Keratinocyte (primary cell): ENCODE measurements at regions not wholly inside any gene's neighbourhood (a gene's known extent, or its start where the extent isn't known, plus 50 kb on each side); places are given as distances from the start of the nearest gene placed in this dataset.

Experiments used
- DNase-seq: peaks from one replicate; pipeline ENCODE4 v3.0.0-alpha.2; 2011; ENCODE audit warnings: low read depth, missing footprints, low spot score
- FAIRE-seq: peaks from 2 replicates; lab custom pipeline; 2011; peaks lifted over from hg19 to GRCh38; lab: Jason Lieb, UNC
- H2AFZ ChIP-seq: 2 replicates; pipeline ENCODE4 v1.6.0; 2012; ENCODE audit warnings: low read length, control low read depth, inconsistent platforms; ENCODE audit not compliant: control insufficient read depth
- H3K27ac ChIP-seq: 2 replicates; pipeline ENCODE4 v1.5.1; 2011; ENCODE audit warnings: low read length; ENCODE audit not compliant: control insufficient read depth, insufficient read depth
- H3K27me3 ChIP-seq: 3 replicates; pipeline ENCODE4 v1.6.0; 2011; ENCODE audit warnings: low read length; ENCODE audit not compliant: control insufficient read depth, insufficient read depth; ENCODE audit errors: extremely low read depth
- H3K36me3 ChIP-seq, 2 experiments: 2 replicates in 1 of 2; 3 replicates in 1 of 2; pipeline ENCODE4 v1.5.1; 2011; ENCODE audit warnings: low read length in 2 of 2, mild to moderate bottlenecking in 1 of 2; ENCODE audit not compliant: control insufficient read depth in 2 of 2, insufficient read depth in 2 of 2; ENCODE audit errors: extremely low read depth in 1 of 2
- H3K4me1 ChIP-seq: 3 replicates; pipeline ENCODE4 v1.5.1; 2011; ENCODE audit warnings: low read length; ENCODE audit not compliant: control insufficient read depth, insufficient read depth; ENCODE audit errors: extremely low read depth
- H3K4me2 ChIP-seq: 3 replicates; pipeline ENCODE4 v1.6.0; 2011; ENCODE audit warnings: low read depth, low read length; ENCODE audit not compliant: control insufficient read depth, insufficient read depth; ENCODE audit errors: extremely low read depth
- H3K4me3 ChIP-seq, 3 experiments: fragments of 200-600 bp in 1 of 3; sonication (generic) in 1 of 3; 2 replicates in 2 of 3; 3 replicates in 1 of 3; pipeline ENCODE4 v1.5.1; 2011 to 2016; ENCODE audit warnings: low read length in 3 of 3, mild to moderate bottlenecking in 3 of 3, control low read depth in 2 of 3, inconsistent platforms in 1 of 3, low read depth in 1 of 3, mixed read lengths in 1 of 3, mixed run types in 1 of 3, moderate library complexity in 1 of 3; ENCODE audit not compliant: control insufficient read depth in 2 of 3, insufficient read depth in 2 of 3; ENCODE audit errors: extremely low read depth in 1 of 3
- H3K79me2 ChIP-seq: 2 replicates; pipeline ENCODE4 v1.6.0; 2012; ENCODE audit warnings: low read length; ENCODE audit not compliant: control insufficient read depth, insufficient read depth
- H3K9ac ChIP-seq: 3 replicates; pipeline ENCODE4 v1.6.0; 2011; ENCODE audit warnings: low read length; ENCODE audit not compliant: control insufficient read depth, insufficient read depth; ENCODE audit errors: extremely low read depth
- H3K9me1 ChIP-seq: 3 replicates; pipeline ENCODE4 v1.6.0; 2011; ENCODE audit warnings: low read length; ENCODE audit not compliant: control insufficient read depth, insufficient read depth; ENCODE audit errors: extremely low read depth
- H3K9me3 ChIP-seq: 2 replicates; pipeline ENCODE4 v1.5.1; 2012; ENCODE audit warnings: low read depth, low read length; ENCODE audit not compliant: control insufficient read depth
- H4K20me1 ChIP-seq: 3 replicates; pipeline ENCODE4 v1.6.0; 2011; ENCODE audit warnings: low read length; ENCODE audit not compliant: control insufficient read depth, insufficient read depth; ENCODE audit errors: extremely low read depth
- EZH2 ChIP-seq: IDR thresholded peaks from one replicate; pipeline ENCODE4 v1.6.1; 2012; ENCODE audit warnings: inconsistent platforms, mild to moderate bottlenecking, low read length, moderate library complexity
- dilution Hi-C: fragments of 300-500 bp; cut with MboI; formaldehyde crosslinking; loops from one replicate; pipeline ENCODE4 v1.7.0; 2020; ENCODE audit warnings: low sequenced_read_pairs; ENCODE audit not compliant: extremely low pct_ligation_motif_present
- TF ChIP-seq, protein P1 (sequence below), 3 experiments: IDR thresholded peaks in 1 of 3; conservative IDR thresholded peaks in 1 of 3; optimal IDR thresholded peaks in 1 of 3; 2 replicates in 2 of 3; 3 replicates in 1 of 3; pipeline versions ENCODE3 to v1.5.1; 2011; ENCODE audit warnings: low read length in 3 of 3, mild to moderate bottlenecking in 3 of 3, moderate library complexity in 2 of 3, control low read depth in 1 of 3, inconsistent platforms in 1 of 3; ENCODE audit not compliant: insufficient read depth in 2 of 3; ENCODE audit errors: extremely low read depth in 1 of 3

- H3K27ac ChIP-seq: peak overlapping the region; percentile 96
- H3K9ac ChIP-seq: peak overlapping the region; percentile 95
- peak overlapping the region; percentile 98 for H3K4me2 ChIP-seq
- no peaks in the 10 kb centered on the region for H3K9me3 ChIP-seq
- no peaks in the 10 kb centered on the region for H3K36me3 ChIP-seq
- DNase-seq (no peak), FAIRE-seq (no peak)
- H2AFZ ChIP-seq: no peak overlapping the region
- peaks cover 6% of the 10 kb centered on the region for H3K79me2 ChIP-seq
- peaks cover 21% of the 10 kb centered on the region for H3K4me1 ChIP-seq
- TF ChIP-seq EZH2: no peak
- TF ChIP-seq, protein P1, sequence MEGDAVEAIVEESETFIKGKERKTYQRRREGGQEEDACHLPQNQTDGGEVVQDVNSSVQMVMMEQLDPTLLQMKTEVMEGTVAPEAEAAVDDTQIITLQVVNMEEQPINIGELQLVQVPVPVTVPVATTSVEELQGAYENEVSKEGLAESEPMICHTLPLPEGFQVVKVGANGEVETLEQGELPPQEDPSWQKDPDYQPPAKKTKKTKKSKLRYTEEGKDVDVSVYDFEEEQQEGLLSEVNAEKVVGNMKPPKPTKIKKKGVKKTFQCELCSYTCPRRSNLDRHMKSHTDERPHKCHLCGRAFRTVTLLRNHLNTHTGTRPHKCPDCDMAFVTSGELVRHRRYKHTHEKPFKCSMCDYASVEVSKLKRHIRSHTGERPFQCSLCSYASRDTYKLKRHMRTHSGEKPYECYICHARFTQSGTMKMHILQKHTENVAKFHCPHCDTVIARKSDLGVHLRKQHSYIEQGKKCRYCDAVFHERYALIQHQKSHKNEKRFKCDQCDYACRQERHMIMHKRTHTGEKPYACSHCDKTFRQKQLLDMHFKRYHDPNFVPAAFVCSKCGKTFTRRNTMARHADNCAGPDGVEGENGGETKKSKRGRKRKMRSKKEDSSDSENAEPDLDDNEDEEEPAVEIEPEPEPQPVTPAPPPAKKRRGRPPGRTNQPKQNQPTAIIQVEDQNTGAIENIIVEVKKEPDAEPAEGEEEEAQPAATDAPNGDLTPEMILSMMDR (optimal IDR thresholded peaks at IDR 0.05 in 1 of 3, IDR thresholded peaks at IDR 0.05 in 1 of 3, conservative IDR thresholded peaks at IDR 0.05 in 1 of 3; ENCODE audit: extremely low read depth in 1 of 3, insufficient read depth in 2 of 3, low read length in 3 of 3): no peak
- H3K27me3 ChIP-seq: no peaks in the 10 kb centered on the region
- peak overlapping the region; percentile 70 to 94 (median 90) for H3K4me3 ChIP-seq
- no peaks in the 10 kb centered on the region for H3K9me1 ChIP-seq
- peaks cover 4% of the 10 kb centered on the region for H4K20me1 ChIP-seq
- dilution Hi-C loops: no loop called here
Observed at GRCh38 chr6:26197636-26197932, 110.4 kb downstream of the HFE start.

DNA sequence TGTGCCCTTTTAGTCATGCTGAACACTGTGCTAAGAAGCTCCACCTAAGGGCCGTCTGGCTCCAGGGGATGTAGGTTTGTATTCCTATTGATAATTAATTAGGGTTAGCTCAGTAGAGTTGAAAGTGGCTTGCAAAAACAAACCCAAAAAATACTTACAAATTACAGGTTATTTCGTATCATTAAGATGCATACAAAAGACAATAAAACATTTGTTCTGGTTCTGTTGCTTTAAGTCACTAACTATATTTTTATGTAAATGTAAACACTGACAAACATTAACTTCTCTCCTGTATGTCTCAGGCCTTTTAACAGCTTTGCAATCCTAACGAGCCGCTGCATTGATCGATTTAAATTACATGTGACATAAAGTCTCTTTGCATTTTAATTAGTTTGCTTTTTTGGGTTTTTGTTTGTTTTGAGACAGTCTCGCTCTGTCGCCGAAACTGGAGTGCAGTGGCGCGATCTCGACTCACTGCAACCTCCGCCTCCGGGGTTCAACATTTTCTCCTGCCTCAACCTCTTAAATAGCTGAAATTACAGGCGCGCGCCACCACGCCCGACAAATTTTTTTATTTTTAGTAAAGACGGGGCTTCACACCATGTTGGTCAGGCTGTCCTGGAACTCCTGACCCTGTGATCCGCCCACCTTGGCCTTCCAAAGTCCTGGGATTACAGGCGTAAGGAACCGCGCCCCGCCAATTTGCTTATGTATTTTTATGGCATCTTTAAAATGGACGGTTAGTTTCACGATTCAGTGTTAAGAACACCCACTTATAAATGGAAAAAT, 110.9 kb downstream of the HFE start:
- Histone ChIP-seq H3K27ac (peak overlapping the region; percentile 96), H2AFZ (no peak overlapping the region), H3K36me3 (no peaks in the 10 kb centered on the region), H3K4me2 (peak overlapping the region; percentile 98), H3K9me1 (no peaks in the 10 kb centered on the region), H3K9ac (peak overlapping the region; percentile 95), H3K4me1 (peaks cover 21% of the 10 kb centered on the region), H3K4me3 (peak overlapping the region; percentile 70 to 94 (median 90)), H3K9me3 (no peaks in the 10 kb centered on the region), H4K20me1 (peaks cover 4% of the 10 kb centered on the region), H3K27me3 (no peaks in the 10 kb centered on the region), H3K79me2 (peaks cover 6% of the 10 kb centered on the region)
- dilution Hi-C loops: no loop called here
- DNase-seq (no peak), FAIRE-seq (no peak)
- TF ChIP-seq, protein P1 (optimal IDR thresholded peaks at IDR 0.05 in 1 of 3, IDR thresholded peaks at IDR 0.05 in 1 of 3, conservative IDR thresholded peaks at IDR 0.05 in 1 of 3; ENCODE audit: extremely low read depth in 1 of 3, insufficient read depth in 2 of 3, low read length in 3 of 3): no peak
- TF ChIP-seq EZH2: no peak
